Progenitor cell of endocrine pancreas (in vitro differentiated cells): ENCODE measurements at regions not wholly inside any gene's neighbourhood (a gene's known extent, or its start where the extent isn't known, plus 50 kb on each side); places are given as distances from the start of the nearest gene placed in this dataset.

ENCODE experiments used
- DNase-seq: peaks from one replicate; pipeline ENCODE4 v3.0.0; 2021; ENCODE audit warnings: low spot score; ENCODE audit not compliant: unreplicated experiment
- H3K27ac Mint-ChIP-seq: 2 replicates; pipeline ENCODE4 v1.8.0; 2021; ENCODE audit warnings: mild to moderate bottlenecking, moderate library complexity, mixed read lengths
- H3K27me3 Mint-ChIP-seq: 2 replicates; pipeline ENCODE4 v1.8.0; 2021; ENCODE audit warnings: mixed read lengths
- H3K36me3 Mint-ChIP-seq: 2 replicates; pipeline ENCODE4 v1.8.0; 2022; ENCODE audit warnings: mixed read lengths; ENCODE audit not compliant: insufficient read depth
- H3K4me1 Mint-ChIP-seq: 2 replicates; pipeline ENCODE4 v1.8.0; 2021; ENCODE audit warnings: low read depth, mixed read lengths
- H3K4me3 Mint-ChIP-seq: 2 replicates; pipeline ENCODE4 v1.8.0; 2021; ENCODE audit warnings: low read depth, mild to moderate bottlenecking, moderate library complexity, mixed read lengths
- H3K9me3 Mint-ChIP-seq: 2 replicates; pipeline ENCODE4 v1.8.0; 2021; ENCODE audit warnings: low read depth, mixed read lengths
- TF ChIP-seq, protein P1 (sequence below): fragments of 200-600 bp; sonication (generic); IDR thresholded peaks from one replicate; pipeline ENCODE4 v1.5.0; 2021; ENCODE audit warnings: antibody characterized with exemption, mild to moderate bottlenecking; ENCODE audit not compliant: unreplicated experiment

DNA sequence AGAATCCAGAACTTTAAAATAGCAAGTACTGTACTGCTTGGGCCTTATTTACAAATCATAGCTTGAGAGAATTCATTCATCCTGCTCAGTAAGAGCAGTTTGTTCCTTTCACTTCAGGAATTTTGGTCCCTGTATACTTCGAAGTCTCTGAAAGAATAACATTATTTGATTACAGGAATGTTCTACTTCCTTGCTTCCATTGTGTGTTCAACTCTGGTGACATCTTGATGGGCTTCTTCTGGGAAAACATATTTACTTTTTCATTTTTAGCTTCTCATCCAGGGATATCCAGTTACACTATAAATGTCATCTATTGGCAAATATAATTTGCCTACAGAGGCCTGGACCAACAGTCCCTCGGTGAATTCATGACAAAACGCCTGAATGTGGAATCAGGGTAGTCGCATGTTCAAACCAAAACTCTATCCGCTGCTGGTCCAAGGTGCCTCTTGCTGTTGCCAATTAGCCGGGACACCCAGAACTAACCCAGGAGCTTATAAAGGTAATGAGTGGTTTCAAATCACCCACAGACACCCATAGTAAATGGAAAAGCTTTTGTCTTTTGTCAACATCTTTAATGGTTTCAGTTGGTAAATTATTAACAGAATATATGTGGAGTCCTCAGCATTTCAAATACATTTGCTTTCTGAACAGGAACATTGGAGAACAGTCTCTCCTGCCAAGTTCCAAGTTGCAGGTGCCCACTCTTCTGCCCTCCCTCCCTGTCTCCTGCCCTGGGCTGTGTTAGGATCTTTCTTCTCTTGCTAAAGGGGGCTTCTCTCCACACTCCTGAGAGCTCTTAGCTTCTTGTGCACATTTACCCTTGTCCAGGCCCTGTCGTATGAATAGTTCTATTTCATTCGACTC lies 162.5 kb upstream of the CITED2 start:
- no peaks in the 10 kb centered on the region for H3K9me3 Mint-ChIP-seq
- H3K4me3 Mint-ChIP-seq, result no peak overlapping the region
- no peaks in the 10 kb centered on the region for H3K27me3 Mint-ChIP-seq
- peaks cover 37% of the 10 kb centered on the region for H3K4me1 Mint-ChIP-seq
- H3K27ac Mint-ChIP-seq, result peak overlapping the region; percentile 87
- no peak for DNase-seq
- TF ChIP-seq, protein P1, sequence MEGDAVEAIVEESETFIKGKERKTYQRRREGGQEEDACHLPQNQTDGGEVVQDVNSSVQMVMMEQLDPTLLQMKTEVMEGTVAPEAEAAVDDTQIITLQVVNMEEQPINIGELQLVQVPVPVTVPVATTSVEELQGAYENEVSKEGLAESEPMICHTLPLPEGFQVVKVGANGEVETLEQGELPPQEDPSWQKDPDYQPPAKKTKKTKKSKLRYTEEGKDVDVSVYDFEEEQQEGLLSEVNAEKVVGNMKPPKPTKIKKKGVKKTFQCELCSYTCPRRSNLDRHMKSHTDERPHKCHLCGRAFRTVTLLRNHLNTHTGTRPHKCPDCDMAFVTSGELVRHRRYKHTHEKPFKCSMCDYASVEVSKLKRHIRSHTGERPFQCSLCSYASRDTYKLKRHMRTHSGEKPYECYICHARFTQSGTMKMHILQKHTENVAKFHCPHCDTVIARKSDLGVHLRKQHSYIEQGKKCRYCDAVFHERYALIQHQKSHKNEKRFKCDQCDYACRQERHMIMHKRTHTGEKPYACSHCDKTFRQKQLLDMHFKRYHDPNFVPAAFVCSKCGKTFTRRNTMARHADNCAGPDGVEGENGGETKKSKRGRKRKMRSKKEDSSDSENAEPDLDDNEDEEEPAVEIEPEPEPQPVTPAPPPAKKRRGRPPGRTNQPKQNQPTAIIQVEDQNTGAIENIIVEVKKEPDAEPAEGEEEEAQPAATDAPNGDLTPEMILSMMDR, result no peak
- no peaks in the 10 kb centered on the region for H3K36me3 Mint-ChIP-seq

DNA sequence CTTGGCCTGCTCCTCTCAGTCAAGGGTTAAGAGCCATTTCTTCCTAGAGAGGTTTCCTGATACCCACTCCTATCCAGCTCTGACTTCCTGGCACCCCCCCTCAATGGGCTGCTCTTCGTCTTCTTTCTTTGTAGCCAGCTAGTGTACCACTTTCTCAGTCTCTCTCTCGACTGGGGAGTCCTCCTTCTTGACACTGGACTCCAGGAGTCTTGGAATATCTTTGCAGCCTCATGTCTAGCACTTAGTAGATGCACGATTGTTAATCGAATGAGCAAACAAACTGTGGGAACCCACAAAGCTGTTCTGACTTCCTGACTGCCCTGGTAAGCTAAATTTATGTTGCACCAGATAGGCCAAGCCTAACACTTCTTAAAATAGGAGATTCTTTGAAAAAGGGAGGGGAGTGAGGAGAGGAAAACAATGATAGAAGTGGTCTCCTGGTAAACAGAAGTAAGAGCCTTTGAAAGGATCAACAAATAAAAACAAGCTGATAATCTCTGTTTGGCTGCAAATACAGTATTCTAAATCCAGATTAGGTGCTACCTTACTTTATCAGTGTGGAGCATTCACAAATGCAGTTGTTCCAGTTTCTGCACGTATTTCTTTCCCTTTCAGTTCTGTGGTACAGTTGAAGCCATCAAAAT lies 160.1 kb upstream of the CITED2 start:
- Mint-ChIP-seq H3K27me3 (no peaks in the 10 kb centered on the region), H3K4me1 (peaks cover 34% of the 10 kb centered on the region), H3K36me3 (no peaks in the 10 kb centered on the region), H3K4me3 (no peak overlapping the region), H3K27ac (peak overlapping the region; percentile 57), H3K9me3 (no peaks in the 10 kb centered on the region)
- no peak for DNase-seq
- TF ChIP-seq, protein P1, result no peak

DNA sequence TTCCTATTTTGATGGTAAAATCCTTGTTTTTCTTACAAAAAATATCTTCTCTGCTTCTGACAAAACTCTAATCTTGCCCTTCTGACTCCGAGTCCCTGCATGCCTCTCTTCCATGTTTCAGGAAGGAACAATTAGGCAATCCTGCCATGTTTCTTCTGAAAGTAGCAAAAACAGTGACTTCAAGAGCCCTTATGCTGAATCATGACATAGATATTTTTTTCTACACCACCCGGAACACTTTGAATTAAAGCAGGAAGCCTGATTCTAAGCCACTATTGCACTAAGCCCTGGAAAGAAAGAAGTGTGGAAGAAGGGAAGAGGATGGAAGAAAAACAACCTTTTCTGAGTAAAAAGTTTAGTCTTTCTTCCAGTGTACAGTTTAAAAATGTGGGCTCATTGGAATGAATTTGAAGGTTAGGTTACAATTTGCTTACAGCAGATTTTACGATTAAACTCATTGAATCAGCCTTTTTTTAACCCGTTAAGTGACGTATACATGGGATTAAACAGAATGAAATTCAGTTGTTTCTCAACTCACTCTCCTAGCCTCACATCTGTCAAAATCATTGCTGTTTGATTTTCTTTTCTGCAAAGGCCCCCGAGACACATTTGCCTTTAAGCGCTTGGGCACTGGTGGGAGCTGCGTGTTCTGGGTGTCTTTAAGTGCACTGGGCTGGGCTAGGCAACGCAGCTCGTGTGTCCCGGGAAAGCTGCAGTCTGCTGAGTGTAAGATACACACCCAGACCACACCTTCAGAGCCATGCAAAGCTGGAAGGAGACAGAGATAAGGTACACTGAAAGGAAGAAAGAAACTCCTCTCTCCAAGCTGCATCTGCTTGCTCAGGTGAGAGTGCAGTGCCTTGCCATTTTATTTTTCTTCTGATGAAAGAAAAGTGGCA lies 159.4 kb upstream of the CITED2 start:
- H3K4me1 Mint-ChIP-seq, result peaks cover 33% of the 10 kb centered on the region
- DNase-seq, result no peak
- H3K4me3 Mint-ChIP-seq, result no peak overlapping the region
- no peaks in the 10 kb centered on the region for H3K36me3 Mint-ChIP-seq
- no peaks in the 10 kb centered on the region for H3K27me3 Mint-ChIP-seq
- no peak overlapping the region for H3K27ac Mint-ChIP-seq
- TF ChIP-seq, protein P1, result no peak
- H3K9me3 Mint-ChIP-seq, result no peaks in the 10 kb centered on the region

DNA sequence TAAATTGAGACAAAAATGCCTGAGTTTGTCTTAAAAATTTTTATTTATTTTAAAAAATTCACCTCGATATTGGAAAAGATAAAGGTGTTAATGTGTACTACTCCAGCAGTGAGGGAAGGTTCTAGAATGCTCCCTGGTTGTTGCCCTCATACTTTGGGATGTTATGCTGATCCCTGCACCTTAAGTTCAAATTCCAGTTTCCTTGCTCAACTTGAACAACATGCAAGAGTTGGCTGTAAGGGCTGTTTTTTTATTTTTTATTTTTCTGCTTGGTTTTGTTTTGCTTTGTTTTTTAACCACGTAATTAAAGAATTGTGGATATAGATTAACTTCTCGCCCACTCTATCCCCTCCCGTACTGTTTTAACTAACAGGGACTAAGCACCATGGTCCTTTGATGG lies 158.7 kb upstream of the CITED2 start:
- H3K4me3 Mint-ChIP-seq, result no peak overlapping the region
- H3K27me3 Mint-ChIP-seq, result no peaks in the 10 kb centered on the region
- no peak for DNase-seq
- TF ChIP-seq, protein P1, result no peak
- H3K27ac Mint-ChIP-seq, result no peak overlapping the region
- no peaks in the 10 kb centered on the region for H3K36me3 Mint-ChIP-seq
- no peaks in the 10 kb centered on the region for H3K9me3 Mint-ChIP-seq
- peaks cover 32% of the 10 kb centered on the region for H3K4me1 Mint-ChIP-seq
